HG02938 (cell line): ENCODE measurements at regions not wholly inside any gene's neighbourhood (a gene's known extent, or its start where the extent isn't known, plus 50 kb on each side); places are given as distances from the start of the nearest gene placed in this dataset.
"Not testable (repeated sequence)": the region's sequence is repeated elsewhere in the genome, so short reads cannot be mapped to it uniquely, and the experiment has no call there.

Experiments
- ATAC-seq: cut with Tn5 transposase; IDR thresholded peaks from one replicate; pipeline ENCODE4 v1.9.1; 2021; ENCODE audit warnings: mild to moderate bottlenecking, moderate library complexity; ENCODE audit not compliant: unreplicated experiment

DNA sequence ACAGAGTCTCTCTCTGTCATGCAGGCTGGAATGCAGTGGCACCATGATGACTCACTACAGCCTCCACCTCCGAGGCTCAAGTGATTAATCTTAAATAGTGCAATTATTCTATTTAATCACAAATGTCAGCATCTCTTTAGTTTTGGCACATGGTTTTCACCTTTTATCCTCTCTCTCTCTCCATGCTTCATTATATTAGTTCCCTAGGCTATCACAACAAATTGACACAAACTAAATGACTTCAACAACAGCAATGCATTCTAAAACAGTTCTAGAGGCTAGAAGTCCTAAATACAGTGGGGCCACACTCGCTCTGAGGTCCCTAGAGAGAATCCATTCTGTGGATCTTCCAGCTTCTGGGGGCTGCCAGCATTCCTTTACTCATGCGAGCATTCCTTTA lies 178.2 kb upstream of the ZNG1F start:
- not testable (repeated sequence) for ATAC-seq

DNA sequence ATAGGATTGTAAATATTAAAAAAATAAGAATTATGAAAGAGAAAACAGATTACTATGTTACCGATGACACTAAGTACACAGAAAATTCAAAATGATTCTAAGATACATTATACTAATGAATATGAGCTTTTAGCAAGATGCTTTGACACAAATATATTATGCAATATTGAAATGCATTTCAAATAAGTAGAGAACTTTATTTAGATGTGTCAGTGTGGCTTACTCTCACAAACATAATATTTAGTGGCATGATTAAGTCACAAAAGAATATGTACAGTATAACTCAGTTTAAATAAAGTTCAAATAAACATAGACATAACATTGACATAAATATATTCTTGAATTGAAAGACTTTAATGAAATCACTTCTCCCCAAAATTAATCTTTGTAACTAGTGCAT lies 172.7 kb upstream of the ZNG1F start:
- ATAC-seq: not testable (repeated sequence)

DNA sequence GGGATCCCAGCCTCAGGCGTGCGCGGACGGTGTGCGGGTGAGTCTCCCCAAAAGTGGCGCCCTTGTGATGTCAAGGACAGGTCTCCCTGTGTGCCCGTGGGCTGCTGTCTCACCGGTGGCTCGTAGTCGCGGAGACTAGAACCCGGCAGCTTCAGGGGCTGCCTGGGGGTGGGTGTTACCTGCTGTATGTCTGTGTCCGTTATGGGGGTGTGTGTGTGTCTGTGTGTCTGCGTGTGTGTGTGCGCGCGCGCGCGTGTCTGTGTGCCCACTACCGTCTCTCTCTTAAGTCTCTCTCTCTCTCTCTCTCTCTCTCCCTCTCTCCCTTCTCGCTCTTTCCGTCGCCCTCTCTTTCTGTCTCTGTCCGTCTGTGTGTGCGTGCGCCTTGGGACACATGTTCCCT lies 170.0 kb upstream of the ZNG1F start:
- not testable (repeated sequence) for ATAC-seq

DNA sequence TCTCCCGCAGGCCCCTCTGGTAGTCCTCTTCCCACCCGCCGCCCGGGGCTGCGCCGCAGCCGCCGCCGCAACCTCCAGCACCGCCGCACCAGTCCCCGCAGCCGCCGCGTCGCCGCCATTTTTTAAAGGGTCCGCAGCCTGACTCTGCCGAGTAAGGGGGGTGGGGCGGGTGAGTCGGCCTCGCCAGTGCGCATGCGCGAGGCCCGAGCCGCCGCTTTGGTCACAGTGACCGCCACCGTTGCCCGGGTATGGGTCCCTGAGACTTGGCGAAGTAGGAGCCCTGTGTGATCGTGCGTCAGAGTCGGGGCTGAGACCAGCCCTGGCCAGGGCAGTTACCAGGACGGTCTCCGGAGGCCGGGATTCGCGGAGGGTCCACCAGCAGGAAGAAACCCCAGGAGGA lies 169.6 kb upstream of the ZNG1F start:
- not testable (repeated sequence) for ATAC-seq

DNA sequence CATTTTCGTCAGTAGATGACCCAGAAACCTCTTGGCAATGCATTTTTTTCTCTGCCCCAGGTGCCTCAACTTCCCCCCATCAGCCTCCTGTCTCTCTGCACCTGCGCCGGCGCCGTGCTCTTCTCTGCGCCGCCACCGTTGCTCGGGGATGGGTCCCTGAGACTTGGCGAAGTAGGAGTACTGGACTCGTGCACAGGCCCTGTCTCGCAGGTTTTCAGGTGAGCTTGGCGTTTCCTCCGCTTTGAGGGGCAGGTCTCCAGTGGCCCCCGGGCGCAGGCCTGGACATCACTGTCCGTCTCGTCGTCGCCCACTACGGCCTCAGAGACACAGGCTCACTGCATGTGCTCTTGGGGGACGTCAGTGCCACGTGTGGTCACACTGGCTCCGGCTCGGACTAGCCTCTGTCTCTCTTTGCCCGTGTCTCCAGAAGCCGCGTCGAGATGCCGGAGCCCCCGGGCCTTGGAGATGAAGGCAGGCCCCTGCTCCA lies 168.8 kb upstream of the ZNG1F start:
- ATAC-seq: not testable (repeated sequence)

- ATAC-seq: not testable (repeated sequence)
Observed at GRCh38 chr9:41357350-41357748, 168.2 kb upstream of the ZNG1F start.

- not testable (repeated sequence) for ATAC-seq
Observed at GRCh38 chr9:41356588-41357349, 167.7 kb upstream of the ZNG1F start.

DNA sequence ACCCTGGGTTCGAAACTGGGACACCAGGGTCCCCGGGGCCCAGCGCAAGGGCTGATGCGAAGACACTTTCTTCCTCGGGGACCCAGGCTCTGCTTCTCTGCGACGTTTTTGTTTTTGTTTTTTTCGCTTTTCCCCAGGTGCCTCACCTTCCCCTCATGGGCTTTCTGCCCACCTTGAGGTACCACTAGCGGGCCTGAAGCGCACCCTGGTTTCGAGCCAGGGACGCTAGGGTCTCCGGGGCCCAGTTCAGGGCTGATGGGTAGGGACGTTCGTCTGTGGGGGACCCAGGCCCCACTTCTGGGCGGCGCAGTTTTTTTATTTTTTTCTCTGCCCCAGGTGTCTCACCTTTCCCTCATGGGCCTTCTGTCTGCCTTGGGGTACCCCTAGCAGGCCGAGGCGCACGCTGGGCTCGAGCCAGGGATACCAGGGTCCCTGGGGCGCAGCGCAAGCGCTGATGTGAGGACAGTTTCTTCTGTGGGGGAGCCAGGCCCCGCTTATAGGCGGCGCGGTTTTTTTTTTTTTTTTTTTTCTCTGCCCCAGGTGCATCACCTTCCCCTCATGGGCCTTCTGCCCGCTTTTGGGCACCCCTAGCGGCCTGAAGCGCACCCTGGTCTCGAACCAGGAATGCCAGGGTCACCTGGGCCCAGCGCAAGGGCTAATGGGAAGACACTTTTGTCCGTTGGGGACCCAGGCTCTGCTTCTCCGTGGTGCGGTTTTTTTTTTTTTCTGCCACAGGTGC lies 166.8 kb upstream of the ZNG1F start:
- not testable (repeated sequence) for ATAC-seq

DNA sequence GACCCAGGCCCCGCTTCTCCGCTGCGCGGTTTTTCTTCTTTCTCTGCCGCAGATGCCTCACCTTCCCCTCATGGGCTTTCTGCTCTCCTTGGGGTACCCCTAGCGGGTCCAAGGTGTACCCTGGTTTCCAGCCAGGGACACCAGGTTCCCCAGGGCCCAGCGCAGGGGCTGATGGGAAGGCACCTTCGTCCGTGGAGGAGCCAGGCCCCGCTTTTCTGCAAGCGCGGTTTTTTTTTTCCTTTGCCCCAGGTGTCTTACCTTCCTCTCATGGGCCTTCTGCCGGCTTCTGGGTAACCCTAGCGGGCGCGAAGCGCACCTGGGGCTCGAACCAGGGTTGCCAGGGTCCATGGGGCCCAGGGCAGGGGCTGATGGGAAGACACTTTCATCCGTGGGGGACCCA lies 165.9 kb upstream of the ZNG1F start:
- ATAC-seq: not testable (repeated sequence)

- not testable (repeated sequence) for ATAC-seq
Observed at GRCh38 chr9:41354060-41354934, 165.2 kb upstream of the ZNG1F start.

DNA sequence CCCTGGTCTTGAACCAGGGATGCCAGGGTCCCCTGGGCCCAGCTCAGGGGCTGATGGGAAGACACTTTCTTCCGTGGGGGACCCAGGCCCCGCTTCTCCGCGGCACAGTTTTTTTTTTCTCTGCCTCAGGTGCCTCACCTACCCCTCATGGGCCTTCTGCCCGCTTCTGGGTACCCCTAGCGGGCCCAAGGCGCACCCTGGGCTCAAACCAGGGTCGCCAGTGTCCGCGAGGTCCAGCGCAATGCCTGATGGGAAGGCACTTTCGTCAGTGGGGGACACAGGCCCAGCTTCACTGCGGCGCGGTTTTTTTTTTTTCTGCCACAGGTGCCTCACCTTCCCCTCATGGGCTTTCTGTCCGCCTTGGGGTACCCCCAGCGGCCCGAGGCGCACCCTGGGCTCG lies 163.9 kb upstream of the ZNG1F start:
- ATAC-seq: not testable (repeated sequence)

DNA sequence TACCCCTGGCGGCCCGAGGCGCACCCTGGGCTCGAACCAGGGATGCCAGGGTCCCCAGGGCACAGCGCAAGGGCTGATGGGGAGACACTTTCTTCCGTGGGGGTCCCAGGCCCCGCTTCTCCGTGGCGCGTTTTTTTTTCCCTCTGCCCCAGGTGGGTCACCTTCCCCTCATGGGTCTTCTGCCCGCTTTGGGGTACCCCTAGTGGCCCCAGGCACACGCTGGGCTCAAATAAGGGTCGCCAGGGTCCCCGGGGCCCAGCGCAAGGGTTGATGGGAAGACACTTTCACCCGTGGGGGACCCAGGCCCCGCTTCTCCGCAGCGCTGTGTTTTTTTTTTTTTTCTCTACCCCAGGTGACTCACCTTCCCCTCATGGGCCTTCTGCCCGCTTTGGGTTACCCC lies 163.3 kb upstream of the ZNG1F start:
- not testable (repeated sequence) for ATAC-seq

DNA sequence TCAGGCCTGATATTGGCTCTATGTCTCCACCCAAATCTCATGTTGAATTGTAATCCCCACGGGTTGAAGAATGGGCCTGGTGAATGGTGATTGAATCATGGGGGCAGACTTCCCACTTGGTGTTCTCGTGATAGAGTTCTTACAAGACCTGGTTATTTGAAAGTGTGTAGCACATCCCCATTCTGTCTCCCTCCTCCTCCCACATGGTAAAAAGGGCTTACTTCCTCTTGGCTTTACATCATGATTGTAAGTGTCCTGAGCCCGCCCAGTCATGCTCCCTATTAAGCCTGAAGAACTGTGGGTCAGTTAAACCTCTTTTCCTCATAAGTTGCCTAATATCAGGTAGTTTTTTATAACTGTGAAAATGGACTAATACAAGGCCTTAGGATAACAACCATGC lies 158.8 kb upstream of the ZNG1F start:
- ATAC-seq: not testable (repeated sequence)

GRCh38 chr9:41332562-41332961 lies 143.4 kb upstream of the ZNG1F start:
- ATAC-seq: not testable (repeated sequence)

DNA sequence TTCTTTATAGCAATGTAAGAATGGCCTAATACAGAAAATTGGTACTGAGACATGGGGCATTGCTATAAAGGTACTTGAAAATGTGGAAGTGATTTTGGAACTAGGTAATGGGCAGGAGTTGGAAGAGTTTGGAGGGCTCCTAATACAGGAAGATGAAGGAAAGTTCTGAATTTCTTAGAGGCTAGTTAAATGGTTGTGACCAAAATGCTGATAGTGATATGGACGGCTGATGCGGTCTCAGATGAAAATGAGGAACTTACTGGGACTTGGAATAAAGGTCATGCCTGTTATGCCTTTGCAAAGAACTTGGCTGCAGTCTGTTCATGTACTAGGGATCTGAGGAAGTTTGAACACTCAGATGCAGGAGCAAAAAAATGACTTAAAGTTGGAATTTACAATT lies 132.2 kb upstream of the ZNG1F start:
- not testable (repeated sequence) for ATAC-seq

DNA sequence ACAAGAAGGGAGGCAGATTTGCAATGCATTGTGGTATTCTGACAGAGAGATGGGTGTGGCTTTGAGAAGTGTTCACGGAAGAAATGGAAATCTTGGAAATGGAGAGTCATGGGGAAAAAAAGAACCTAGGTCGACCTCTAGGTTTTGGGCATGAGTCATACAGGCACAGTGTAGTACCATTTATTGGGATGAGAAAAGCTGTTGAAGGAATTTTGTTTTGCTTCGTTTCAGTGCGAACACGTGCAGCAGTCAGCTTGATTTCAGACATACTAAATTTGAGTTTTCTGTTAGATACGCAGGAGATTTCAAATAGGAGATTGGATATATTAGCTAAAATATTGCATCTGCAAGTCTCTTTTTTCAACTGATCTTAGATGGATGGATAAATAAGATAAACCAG lies 119.8 kb upstream of the ZNG1F start:
- ATAC-seq: not testable (repeated sequence)

GRCh38 chr9:41285744-41286143 lies 96.6 kb upstream of the ZNG1F start:
- ATAC-seq: not testable (repeated sequence)

DNA sequence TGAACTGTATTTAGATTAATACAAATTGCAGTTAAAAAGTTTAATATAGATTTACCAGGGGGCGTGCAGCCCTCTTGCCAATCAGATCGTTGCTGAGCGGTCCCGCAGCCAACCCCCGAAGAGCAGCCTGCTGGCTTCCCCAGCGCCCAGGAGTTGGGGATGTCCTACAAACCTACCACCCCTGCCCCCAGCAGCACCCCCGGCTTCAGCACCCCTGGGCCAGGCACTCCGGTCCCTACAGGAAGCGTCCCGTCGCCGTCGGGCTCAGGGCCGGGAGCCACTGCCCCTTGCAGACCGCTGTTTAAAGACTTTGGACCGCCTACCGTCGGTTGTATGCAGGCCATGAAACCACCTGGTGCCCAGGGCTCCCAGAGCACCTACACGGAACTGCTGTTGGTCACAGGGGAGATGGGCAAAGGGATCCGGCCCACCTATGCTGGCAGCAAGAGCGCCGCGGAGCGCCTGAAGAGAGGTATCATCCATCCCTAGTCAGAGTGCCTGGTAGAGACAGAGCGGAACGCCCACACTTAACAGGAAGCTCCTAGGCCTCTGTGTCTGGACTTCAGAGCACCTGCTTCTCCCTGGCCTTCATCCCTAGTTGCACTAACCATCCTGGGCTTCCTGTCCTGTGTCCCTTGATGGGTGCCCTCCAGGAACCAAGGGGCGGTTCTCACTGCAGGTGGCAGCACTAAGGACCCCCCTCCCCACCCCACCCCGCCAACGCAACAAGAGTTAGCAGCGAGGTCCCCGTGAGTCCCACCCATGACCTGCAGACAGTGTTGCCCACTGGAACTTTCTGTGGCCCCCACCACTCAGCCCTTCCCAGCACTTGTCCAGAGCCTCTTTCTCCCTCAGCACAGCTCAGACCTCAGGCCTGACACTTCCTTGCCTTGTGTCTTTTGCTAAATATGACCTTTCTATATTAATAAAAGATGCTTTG lies 91.5 kb upstream of the ZNG1F start:
- not testable (repeated sequence) for ATAC-seq

- ATAC-seq: not testable (repeated sequence)
Observed at GRCh38 chr9:41279437-41279836, 90.3 kb upstream of the ZNG1F start.

DNA sequence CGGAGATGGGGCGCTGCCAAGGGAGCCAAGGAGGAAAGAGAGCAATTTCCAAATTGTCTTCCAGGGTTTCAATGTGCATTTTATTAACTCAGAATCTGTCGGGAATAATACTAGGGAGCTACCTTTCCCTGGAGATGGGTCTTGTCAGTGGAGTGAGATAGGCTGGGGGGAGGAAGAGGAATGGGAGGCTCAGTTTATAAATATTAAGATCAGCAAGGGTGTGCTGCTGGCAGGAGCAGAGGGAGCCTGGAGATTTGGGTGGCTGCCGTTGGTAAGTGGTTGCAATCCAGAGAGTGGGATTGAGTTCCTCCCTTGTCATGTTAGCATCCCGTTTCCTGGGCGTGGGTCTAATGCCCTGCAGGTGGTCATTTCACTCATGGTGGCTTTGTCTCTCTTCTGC lies 89.9 kb upstream of the ZNG1F start:
- ATAC-seq: not testable (repeated sequence)
